IMR-90 (cell line): ENCODE measurements at regions not wholly inside any gene's neighbourhood (a gene's known extent, or its start where the extent isn't known, plus 50 kb on each side); places are given as distances from the start of the nearest gene placed in this dataset.

ENCODE experiments used
- ATAC-seq: fragments of 200-7000 bp; cut with Tn5 transposase; 2 replicates; pipeline ENCODE4 v1.9.1; 2020; ENCODE audit warnings: low read depth, mild to moderate bottlenecking, moderate library complexity
- BruUV-seq: library from RNA; stranded (reverse); fragments of 400-500 nt; replicated peaks from 2 replicates; lab custom pipeline; 2021; lab: Mats Ljungman, UMichigan
- CTCF ChIA-PET: fragments of 300-600 bp; formaldehyde crosslinking; extraction: SDS; loops from one replicate; lab custom pipeline; 2021; ENCODE audit warnings: antibody characterized with exemption; lab: Yijun Ruan, JAX
- POLR2A ChIA-PET: fragments of 300-600 bp; sonication (Branson Sonifier 250); formaldehyde crosslinking; loops from one replicate; lab custom pipeline; 2022; ENCODE audit warnings: antibody characterized with exemption; ENCODE audit not compliant: unreplicated experiment; lab: Charles Lee
- DNase-seq: peaks from one replicate; pipeline ENCODE4 v3.0.0; 2013
- H2AFZ ChIP-seq: replicated peaks from 2 replicates; pipeline ENCODE3; 2013; ENCODE audit warnings: low read length, mild to moderate bottlenecking; ENCODE audit not compliant: poor library complexity
- H2AK5ac ChIP-seq: 2 replicates; pipeline ENCODE4 v1.6.1; 2013; ENCODE audit warnings: low read depth, low read length, inconsistent platforms
- H2AK9ac ChIP-seq: replicated peaks from 2 replicates; pipeline ENCODE3; 2013; ENCODE audit warnings: mild to moderate bottlenecking, low read depth, low read length, moderate library complexity; ENCODE audit not compliant: poor library complexity
- H2BK120ac ChIP-seq: 2 replicates; pipeline ENCODE4 v1.6.1; 2013; ENCODE audit warnings: low read depth, low read length, inconsistent platforms
- H2BK15ac ChIP-seq: 3 replicates; pipeline ENCODE4 v1.6.1; 2013; ENCODE audit warnings: low read depth, low read length, inconsistent platforms
- H2BK20ac ChIP-seq: 2 replicates; pipeline ENCODE4 v1.6.1; 2013; ENCODE audit warnings: low read depth, mild to moderate bottlenecking, inconsistent platforms, low read length, moderate library complexity
- H2BK5ac ChIP-seq: 2 replicates; pipeline ENCODE4 v1.6.1; 2013; ENCODE audit warnings: mild to moderate bottlenecking, low read depth, low read length, inconsistent platforms; ENCODE audit not compliant: poor library complexity, severe bottlenecking
- H3K14ac ChIP-seq: replicated peaks from 2 replicates; pipeline ENCODE4 v1.6.1; 2013; ENCODE audit warnings: low read depth, low read length, inconsistent platforms
- H3K18ac ChIP-seq: 2 replicates; pipeline ENCODE4 v1.6.1; 2013; ENCODE audit warnings: low read depth, low read length, control low read depth
- H3K23ac ChIP-seq: 2 replicates; pipeline ENCODE4 v1.6.1; 2013; ENCODE audit warnings: low read depth, low read length, inconsistent platforms
- H3K27ac ChIP-seq: 2 replicates; pipeline ENCODE4 v1.5.1; 2013; ENCODE audit warnings: mild to moderate bottlenecking, control low read depth, low read length; ENCODE audit not compliant: insufficient read depth
- H3K27me3 ChIP-seq: 2 replicates; pipeline ENCODE4 v1.6.1; 2013; ENCODE audit warnings: low read length; ENCODE audit not compliant: control insufficient read depth, insufficient read depth
- H3K36me3 ChIP-seq: 2 replicates; pipeline ENCODE4 v1.6.1; 2013; ENCODE audit warnings: low read length, mixed read lengths; ENCODE audit not compliant: control insufficient read depth, insufficient read depth
- H3K4ac ChIP-seq: 2 replicates; pipeline ENCODE4 v1.6.1; 2013; ENCODE audit warnings: low read depth, low read length, inconsistent platforms
- H3K4me1 ChIP-seq: 2 replicates; pipeline ENCODE4 v1.6.1; 2013; ENCODE audit warnings: low read length, mixed read lengths; ENCODE audit not compliant: control insufficient read depth, insufficient read depth
- H3K4me2 ChIP-seq: 2 replicates; pipeline ENCODE4 v1.6.1; 2013; ENCODE audit warnings: low read depth, mild to moderate bottlenecking, control low read depth, low read length, moderate library complexity
- H3K4me3 ChIP-seq: 2 replicates; pipeline ENCODE4 v1.5.1; 2013; ENCODE audit warnings: low read depth, mild to moderate bottlenecking, control low read depth, low read length, moderate library complexity; ENCODE audit not compliant: insufficient read depth
- H3K56ac ChIP-seq: 2 replicates; pipeline ENCODE4 v1.6.1; 2013; ENCODE audit warnings: low read length, inconsistent platforms; ENCODE audit not compliant: insufficient read depth; ENCODE audit errors: extremely low read depth
- H3K79me1 ChIP-seq, 2 experiments: 2 replicates each; pipeline ENCODE4 v1.6.1; 2013; ENCODE audit warnings: low read length in 2 of 2, inconsistent platforms in 1 of 2, low read depth in 1 of 2
- H3K9ac ChIP-seq: 2 replicates; pipeline ENCODE4 v1.6.1; 2013; ENCODE audit warnings: low read depth, low read length, control low read depth
- H3K9me1 ChIP-seq: 2 replicates; pipeline ENCODE4 v1.6.1; 2013; ENCODE audit warnings: low read length, inconsistent platforms; ENCODE audit not compliant: insufficient read depth
- H3K9me3 ChIP-seq: 2 replicates; pipeline ENCODE4 v1.6.1; 2013; ENCODE audit warnings: low read length; ENCODE audit not compliant: control insufficient read depth, insufficient read depth
- H4K20me1 ChIP-seq: 2 replicates; pipeline ENCODE4 v1.6.1; 2013; ENCODE audit warnings: low read length, inconsistent platforms; ENCODE audit not compliant: insufficient read depth
- H4K5ac ChIP-seq: 2 replicates; pipeline ENCODE4 v1.6.1; 2013; ENCODE audit warnings: mild to moderate bottlenecking, low read depth, low read length, control low read depth
- H4K8ac ChIP-seq, 2 experiments: 2 replicates each; pipeline ENCODE4 v1.6.1; 2013; ENCODE audit warnings: low read depth in 2 of 2, low read length in 2 of 2, control low read depth in 1 of 2, inconsistent platforms in 1 of 2
- H4K91ac ChIP-seq: 2 replicates; pipeline ENCODE4 v1.6.1; 2013; ENCODE audit warnings: low read depth, low read length, inconsistent platforms; ENCODE audit not compliant: insufficient read depth
- CHD1 ChIP-seq: IDR thresholded peaks from 2 replicates; pipeline ENCODE4 v1.6.1; 2012; ENCODE audit warnings: low read depth, low read length, improper control_type of control experiment
- FOS ChIP-seq: fragments of 150-350 bp; IDR thresholded peaks from 2 replicates; pipeline ENCODE4 v1.6.1; 2016; ENCODE audit warnings: low read depth, low read length
- MAFK ChIP-seq: IDR thresholded peaks from 2 replicates; pipeline ENCODE4 v1.6.1; 2012; ENCODE audit warnings: low read depth, low read length, improper control_type of control experiment
- POLR2A ChIP-seq: IDR thresholded peaks from 2 replicates; pipeline ENCODE4 v1.6.1; 2012; ENCODE audit warnings: mild to moderate bottlenecking, low read depth, low read length
- USF2 ChIP-seq: fragments of 150-350 bp; IDR thresholded peaks from 2 replicates; pipeline ENCODE4 v1.6.1; 2017; ENCODE audit warnings: mild to moderate bottlenecking, antibody characterized with exemption, low read length, low read depth
- whole genome bisulfite sequencing, 2 experiments: methylation state at CpG; one replicate each; pipeline versions ENCODE4 v1.1.5 to v1.1.7; 2013; ENCODE audit warnings: missing lambda C conversion rate in 2 of 2; ENCODE audit not compliant: insufficient read length in 1 of 2; ENCODE audit errors: extremely low coverage in 2 of 2; 5-methylcytosine and 5-hydroxymethylcytosine counted together
- dilution Hi-C: fragments of 300-500 bp; cut with HindIII; formaldehyde crosslinking; loops from one replicate; pipeline ENCODE4 v1.14.3; 2018; ENCODE audit warnings: low sequenced_read_pairs; ENCODE audit not compliant: unreplicated experiment
- in situ Hi-C: fragments of 300-500 bp; cut with MboI; formaldehyde crosslinking; loops from 3 replicates; pipeline ENCODE4 v1.14.3; 2019; ENCODE audit warnings: low sequenced_read_pairs, inconsistent platforms, mixed read lengths
- intact Hi-C: fragments of 100-400 bp; cut with micrococcal nuclease; formaldehyde crosslinking; loops from 2 replicates; pipeline ENCODE4 v1.10.0; 2022

DNA sequence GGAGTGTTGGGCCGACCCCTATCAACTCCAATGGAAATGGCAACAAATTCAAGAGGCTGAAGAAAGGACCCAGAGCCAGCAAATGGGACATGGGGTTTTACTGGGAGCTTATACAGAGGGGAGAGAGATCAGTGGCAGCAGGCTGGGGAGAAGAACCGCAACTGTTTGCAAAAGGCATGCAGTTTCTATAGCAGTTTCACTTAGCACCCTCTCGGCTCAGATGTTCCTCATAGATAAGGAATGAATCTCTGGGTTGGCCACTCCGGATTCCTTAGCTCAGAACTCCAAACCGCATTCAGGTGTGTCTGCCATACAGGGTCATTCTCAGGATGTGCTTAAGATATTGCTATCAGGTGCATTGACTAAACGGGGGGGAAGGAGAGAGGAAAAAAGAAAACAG, 71.1 kb upstream of the RPL38 start:
- Histone ChIP-seq H3K36me3 (no peaks in the 10 kb centered on the region), H2AK5ac (no peak overlapping the region), H3K27ac (no peak overlapping the region), H3K4me1 (no peaks in the 10 kb centered on the region), H3K18ac (no peak overlapping the region), H3K27me3 (no peaks in the 10 kb centered on the region), H3K9me1 (no peaks in the 10 kb centered on the region), H2BK120ac (no peak overlapping the region), H4K91ac (no peak overlapping the region), H3K9ac (no peak overlapping the region), H2BK20ac (no peak overlapping the region), H3K23ac (no peak overlapping the region), H3K4me3 (no peak overlapping the region), H3K9me3 (peaks cover 28% of the 10 kb centered on the region), H3K4me2 (no peak overlapping the region), H4K8ac (no peak overlapping the region), H3K79me1 (no peaks in the 10 kb centered on the region), H4K20me1 (no peaks in the 10 kb centered on the region), H2AFZ (no peak overlapping the region), H4K5ac (no peak overlapping the region), H2BK5ac (no peak overlapping the region), H3K56ac (no peak overlapping the region), H2BK15ac (no peak overlapping the region), H2AK9ac (no peak overlapping the region), H3K14ac (no peak overlapping the region), H3K4ac (no peak overlapping the region)
- intact Hi-C loops, result no loop called here
- DNase-seq, result no peak
- dilution Hi-C loops, result no loop called here
- BruUV-seq, result no TSS peak
- 0% methylated on average over 1 of the region's 6 CpGs; no CpG with 5 or more reads in 1 of the 2 experiments for WGBS, 2 experiments
- TF ChIP-seq MAFK, result no peak
- no peak for TF ChIP-seq CHD1
- no peak for TF ChIP-seq FOS
- TF ChIP-seq POLR2A, result no peak
- TF ChIP-seq USF2, result no peak
- no peak for ATAC-seq
- in situ Hi-C loops, result no loop called here
- ChIA-PET POLR2A (no interaction called here), CTCF (no interaction called here)
